Glutamatergic neuron (in vitro differentiated cells): ENCODE measurements at regions not wholly inside any gene's neighbourhood (a gene's known extent, or its start where the extent isn't known, plus 50 kb on each side); places are given as distances from the start of the nearest gene placed in this dataset.

Experiments used
- DNase-seq: peaks from one replicate; pipeline ENCODE4 v3.0.0; 2022
- H3K27ac Mint-ChIP-seq: one replicate; pipeline ENCODE4 v1.8.0; 2020; ENCODE audit warnings: mild to moderate bottlenecking, mixed read lengths, inconsistent platforms; ENCODE audit not compliant: unreplicated experiment
- H3K27me3 Mint-ChIP-seq: one replicate; pipeline ENCODE4 v1.8.0; 2020; ENCODE audit warnings: mild to moderate bottlenecking, moderate library complexity, mixed read lengths, inconsistent platforms; ENCODE audit not compliant: unreplicated experiment
- H3K36me3 Mint-ChIP-seq: one replicate; pipeline ENCODE4 v1.8.0; 2020; ENCODE audit warnings: mild to moderate bottlenecking, mixed read lengths, inconsistent platforms; ENCODE audit not compliant: unreplicated experiment
- H3K4me1 Mint-ChIP-seq: one replicate; pipeline ENCODE4 v1.8.0; 2020; ENCODE audit warnings: mild to moderate bottlenecking, low read depth, mixed read lengths, inconsistent platforms; ENCODE audit not compliant: unreplicated experiment
- H3K4me3 Mint-ChIP-seq: one replicate; pipeline ENCODE4 v1.8.0; 2020; ENCODE audit warnings: mild to moderate bottlenecking, mixed read lengths, inconsistent platforms; ENCODE audit not compliant: unreplicated experiment
- H3K9me3 Mint-ChIP-seq: one replicate; pipeline ENCODE4 v1.8.0; 2020; ENCODE audit warnings: mild to moderate bottlenecking, moderate library complexity, mixed read lengths, inconsistent platforms; ENCODE audit not compliant: unreplicated experiment
- TF ChIP-seq, protein P1 (sequence below): fragments of 200-600 bp; sonication (generic); IDR thresholded peaks from one replicate; pipeline ENCODE4 v1.5.0; 2021; ENCODE audit not compliant: partially characterized antibody, unreplicated experiment

DNA sequence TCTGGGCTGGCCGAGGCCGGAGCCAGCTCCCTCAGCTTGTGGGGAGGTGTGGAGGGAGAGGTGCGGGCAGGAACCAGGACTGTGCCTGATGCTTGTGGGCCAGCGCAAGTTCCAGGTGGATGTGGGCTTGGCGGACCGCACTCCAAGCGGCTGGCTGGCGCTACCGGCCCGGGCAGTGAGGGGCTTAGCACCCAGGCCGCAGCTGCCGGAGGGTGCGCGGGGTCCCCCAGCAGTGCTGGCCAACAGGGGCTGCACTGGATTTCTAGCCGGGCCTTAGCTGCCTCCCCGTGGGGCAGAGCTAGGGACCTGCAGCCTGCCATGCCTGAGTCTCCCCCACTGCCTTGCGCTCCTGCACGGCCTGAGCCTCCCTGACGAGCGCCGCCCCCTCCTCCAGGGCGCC lies 242.8 kb downstream of the CCSER2 start:
- no peak overlapping the region for H3K4me3 Mint-ChIP-seq
- no peaks in the 10 kb centered on the region for H3K36me3 Mint-ChIP-seq

DNA sequence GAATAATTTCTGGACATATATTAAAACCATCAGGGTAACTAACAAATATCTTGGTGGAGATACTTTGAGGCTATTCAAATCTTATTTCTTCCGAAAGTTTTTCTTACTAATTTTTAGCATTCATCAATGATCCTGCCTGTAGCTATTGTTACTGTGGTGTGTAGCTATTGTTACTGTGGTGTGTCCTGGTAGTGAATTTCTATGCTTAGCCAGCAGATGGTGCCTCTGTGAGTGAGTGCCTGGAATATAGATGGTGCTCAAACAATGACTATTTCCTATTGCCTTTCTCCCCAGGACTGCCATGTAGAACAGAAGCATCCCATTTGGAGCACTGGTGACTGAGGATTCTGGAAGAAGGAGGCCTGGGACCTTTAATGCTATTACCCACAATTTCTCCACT lies 245.7 kb downstream of the CCSER2 start:
- H3K27me3 Mint-ChIP-seq, result peaks cover under 1% of the 10 kb centered on the region
- no peak overlapping the region for H3K4me3 Mint-ChIP-seq
- TF ChIP-seq, protein P1, sequence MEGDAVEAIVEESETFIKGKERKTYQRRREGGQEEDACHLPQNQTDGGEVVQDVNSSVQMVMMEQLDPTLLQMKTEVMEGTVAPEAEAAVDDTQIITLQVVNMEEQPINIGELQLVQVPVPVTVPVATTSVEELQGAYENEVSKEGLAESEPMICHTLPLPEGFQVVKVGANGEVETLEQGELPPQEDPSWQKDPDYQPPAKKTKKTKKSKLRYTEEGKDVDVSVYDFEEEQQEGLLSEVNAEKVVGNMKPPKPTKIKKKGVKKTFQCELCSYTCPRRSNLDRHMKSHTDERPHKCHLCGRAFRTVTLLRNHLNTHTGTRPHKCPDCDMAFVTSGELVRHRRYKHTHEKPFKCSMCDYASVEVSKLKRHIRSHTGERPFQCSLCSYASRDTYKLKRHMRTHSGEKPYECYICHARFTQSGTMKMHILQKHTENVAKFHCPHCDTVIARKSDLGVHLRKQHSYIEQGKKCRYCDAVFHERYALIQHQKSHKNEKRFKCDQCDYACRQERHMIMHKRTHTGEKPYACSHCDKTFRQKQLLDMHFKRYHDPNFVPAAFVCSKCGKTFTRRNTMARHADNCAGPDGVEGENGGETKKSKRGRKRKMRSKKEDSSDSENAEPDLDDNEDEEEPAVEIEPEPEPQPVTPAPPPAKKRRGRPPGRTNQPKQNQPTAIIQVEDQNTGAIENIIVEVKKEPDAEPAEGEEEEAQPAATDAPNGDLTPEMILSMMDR, result no peak
- no peak for DNase-seq
- no peaks in the 10 kb centered on the region for H3K36me3 Mint-ChIP-seq
- H3K4me1 Mint-ChIP-seq, result no peaks in the 10 kb centered on the region
- no peak overlapping the region for H3K27ac Mint-ChIP-seq
- H3K9me3 Mint-ChIP-seq, result peaks cover 5% of the 10 kb centered on the region

More for the DNA sequence above, 242.8 kb downstream of the CCSER2 start:
- H3K4me1 Mint-ChIP-seq, result peaks cover 4% of the 10 kb centered on the region
- TF ChIP-seq, protein P1, result no peak
- H3K27ac Mint-ChIP-seq, result no peak overlapping the region
- peaks cover 7% of the 10 kb centered on the region for H3K9me3 Mint-ChIP-seq
- no peak for DNase-seq
- no peaks in the 10 kb centered on the region for H3K27me3 Mint-ChIP-seq

DNA sequence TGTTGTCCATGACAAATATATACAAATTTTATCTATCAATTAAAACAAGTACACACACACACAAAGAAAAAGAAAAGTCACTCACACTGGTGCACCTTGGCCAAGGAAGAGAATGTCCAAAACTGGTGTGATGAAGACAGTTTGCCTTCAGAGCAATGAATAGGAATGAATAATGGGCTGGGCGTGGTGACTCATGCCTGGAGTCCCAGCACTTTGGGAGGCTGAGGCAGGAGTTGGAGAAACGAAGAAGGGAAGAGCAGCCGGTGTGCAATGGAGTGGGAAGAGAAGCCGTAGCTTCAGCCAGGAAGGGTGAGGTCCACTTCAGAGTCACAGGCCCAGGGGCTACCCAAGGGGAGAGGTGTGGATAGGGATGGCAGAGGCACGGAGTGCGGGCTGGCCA lies 253.6 kb downstream of the CCSER2 start:
- H3K27ac Mint-ChIP-seq, result no peak overlapping the region
- H3K9me3 Mint-ChIP-seq, result peaks cover 1% of the 10 kb centered on the region
- H3K27me3 Mint-ChIP-seq, result peaks cover 4% of the 10 kb centered on the region
- no peak overlapping the region for H3K4me3 Mint-ChIP-seq
- H3K4me1 Mint-ChIP-seq, result no peaks in the 10 kb centered on the region
- H3K36me3 Mint-ChIP-seq, result no peaks in the 10 kb centered on the region
- TF ChIP-seq, protein P1, result no peak
- no peak for DNase-seq

DNA sequence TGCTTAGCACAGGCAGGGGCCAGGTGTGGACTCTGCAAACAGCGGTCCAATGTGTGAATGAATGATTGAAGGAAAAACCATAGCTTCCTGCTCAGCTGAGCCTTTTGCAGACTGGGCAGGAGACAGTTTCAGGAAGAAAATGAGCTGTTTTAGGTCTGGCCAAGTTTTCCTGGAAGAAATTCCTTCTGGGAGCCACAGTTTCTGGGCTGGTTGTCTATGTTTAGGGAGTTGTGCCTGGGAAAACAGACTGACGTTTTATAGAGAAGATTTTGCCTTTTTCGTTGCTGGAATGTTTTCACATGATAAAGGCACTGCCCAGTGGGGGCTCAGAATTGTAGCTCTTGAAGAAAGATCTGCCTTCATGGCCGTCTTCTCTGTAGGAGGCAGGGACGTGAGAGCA lies 255.1 kb downstream of the CCSER2 start:
- TF ChIP-seq, protein P1, result no peak
- peaks cover 4% of the 10 kb centered on the region for H3K27me3 Mint-ChIP-seq
- peaks cover 1% of the 10 kb centered on the region for H3K9me3 Mint-ChIP-seq
- H3K4me1 Mint-ChIP-seq, result no peaks in the 10 kb centered on the region
- no peak for DNase-seq
- H3K4me3 Mint-ChIP-seq, result no peak overlapping the region
- H3K27ac Mint-ChIP-seq, result no peak overlapping the region
- no peaks in the 10 kb centered on the region for H3K36me3 Mint-ChIP-seq

DNA sequence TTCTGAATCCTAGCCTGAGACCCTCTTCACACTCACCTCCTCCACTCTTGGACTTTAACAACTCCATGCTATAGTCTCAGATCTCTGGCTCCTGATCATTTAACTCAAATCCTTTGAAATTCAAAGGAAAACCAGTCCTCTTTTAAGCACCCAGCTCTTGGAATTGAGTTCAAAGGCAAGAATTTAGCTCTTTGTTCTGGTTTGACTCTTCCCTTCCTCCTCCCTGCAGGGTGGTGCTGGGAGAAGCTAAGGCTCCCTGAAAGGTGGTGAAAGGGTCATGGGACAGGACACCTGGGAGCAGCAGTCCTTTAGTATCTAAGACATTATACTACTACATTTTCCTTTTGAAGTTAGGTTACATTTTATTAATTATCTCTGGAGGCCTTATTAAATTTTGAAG lies 259.4 kb downstream of the CCSER2 start:
- Mint-ChIP-seq H3K27me3 (no peaks in the 10 kb centered on the region), H3K4me3 (no peak overlapping the region), H3K36me3 (no peaks in the 10 kb centered on the region), H3K4me1 (no peaks in the 10 kb centered on the region), H3K27ac (no peak overlapping the region), H3K9me3 (peaks cover 1% of the 10 kb centered on the region)
- no peak for DNase-seq
- TF ChIP-seq, protein P1, result no peak
